Stomach smooth muscle (tissue), 2 donors: ENCODE measurements at regions not wholly inside any gene's neighbourhood (a gene's known extent, or its start where the extent isn't known, plus 50 kb on each side); places are given as distances from the start of the nearest gene placed in this dataset.

Experiments used
- H3K27ac ChIP-seq: one replicate; pipeline ENCODE4 v1.7.0; 2013; ENCODE audit warnings: mild to moderate bottlenecking, low read length, inconsistent platforms
- H3K27me3 ChIP-seq, 2 donors: one replicate each; pipeline ENCODE4 v1.7.0; 2013; ENCODE audit warnings: low read length in 2 of 2; ENCODE audit not compliant: insufficient read depth in 2 of 2, control insufficient read depth in 1 of 2
- H3K36me3 ChIP-seq, 2 donors: one replicate each; pipeline ENCODE4 v1.7.0; 2013; ENCODE audit warnings: low read length in 2 of 2; ENCODE audit not compliant: control insufficient read depth in 2 of 2, insufficient read depth in 2 of 2
- H3K4me1 ChIP-seq: one replicate; pipeline ENCODE4 v1.7.0; 2013; ENCODE audit warnings: low read length; ENCODE audit not compliant: control insufficient read depth, insufficient read depth
- H3K4me3 ChIP-seq, 2 donors: one replicate each; pipeline ENCODE4 v1.7.0; 2013; ENCODE audit warnings: low read length in 2 of 2
- H3K9ac ChIP-seq, 2 donors: one replicate each; pipeline ENCODE4 v1.7.0; 2013; ENCODE audit warnings: low read length in 2 of 2, mild to moderate bottlenecking in 1 of 2
- H3K9me3 ChIP-seq, 2 donors: one replicate each; pipeline ENCODE4 v1.7.0; 2013; ENCODE audit warnings: low read length in 2 of 2; ENCODE audit not compliant: control insufficient read depth in 2 of 2
- donor health status: healthy.
- donor health status: Pancreatic carcinoma.

- Histone ChIP-seq H3K36me3 (no peaks in the 10 kb centered on the region), H3K27me3 (no peaks in the 10 kb centered on the region), H3K9me3 (no peaks in the 10 kb centered on the region)
Observed at GRCh38 chr4:56209767-56210166, 177.5 kb downstream of the AASDH start.

GRCh38 chr4:56208103-56208502 is 179.2 kb downstream of the AASDH start:
- H3K36me3 ChIP-seq, result no peaks in the 10 kb centered on the region

More at GRCh38 chr4:56209767-56210166, 177.5 kb downstream of the AASDH start:
- no peak overlapping the region for H3K4me3 ChIP-seq
- no peak overlapping the region for H3K9ac ChIP-seq
- H3K4me1 ChIP-seq, result no peaks in the 10 kb centered on the region
- H3K27ac ChIP-seq, result no peak overlapping the region

GRCh38 chr4:56206258-56206657 is 181.0 kb downstream of the AASDH start:
- Histone ChIP-seq H3K9me3 (no peaks in the 10 kb centered on the region), H3K4me1 (no peaks in the 10 kb centered on the region), H3K9ac (no peak overlapping the region), H3K27ac (no peak overlapping the region), H3K4me3 (no peak overlapping the region), H3K36me3 (no peaks in the 10 kb centered on the region), H3K27me3 (no peaks in the 10 kb centered on the region)

More at GRCh38 chr4:56208103-56208502, 179.2 kb downstream of the AASDH start:
- Histone ChIP-seq H3K9ac (no peak overlapping the region), H3K27ac (no peak overlapping the region), H3K9me3 (no peaks in the 10 kb centered on the region), H3K27me3 (no peaks in the 10 kb centered on the region), H3K4me1 (no peaks in the 10 kb centered on the region), H3K4me3 (no peak overlapping the region)

- no peak overlapping the region for H3K27ac ChIP-seq
- H3K27me3 ChIP-seq, result no peaks in the 10 kb centered on the region
- H3K36me3 ChIP-seq, result no peaks in the 10 kb centered on the region
- H3K9ac ChIP-seq, result no peak overlapping the region
- no peak overlapping the region for H3K4me3 ChIP-seq
- H3K4me1 ChIP-seq, result no peaks in the 10 kb centered on the region
- H3K9me3 ChIP-seq, result no peaks in the 10 kb centered on the region
Observed at GRCh38 chr4:56200275-56200674, 187.0 kb downstream of the AASDH start.

GRCh38 chr4:56198265-56198664 is 189.0 kb downstream of the AASDH start:
- Histone ChIP-seq H3K4me3 (no peak overlapping the region), H3K9ac (no peak overlapping the region), H3K27me3 (no peaks in the 10 kb centered on the region)

GRCh38 chr4:56197387-56197786 is 189.9 kb downstream of the AASDH start:
- no peak overlapping the region for H3K4me3 ChIP-seq
- H3K9me3 ChIP-seq, result no peaks in the 10 kb centered on the region
- no peak overlapping the region for H3K9ac ChIP-seq
- no peaks in the 10 kb centered on the region for H3K27me3 ChIP-seq
- peaks cover 3% of the 10 kb centered on the region for H3K4me1 ChIP-seq
- no peaks in the 10 kb centered on the region for H3K36me3 ChIP-seq
- no peak overlapping the region for H3K27ac ChIP-seq

More at GRCh38 chr4:56198265-56198664, 189.0 kb downstream of the AASDH start:
- Histone ChIP-seq H3K27ac (no peak overlapping the region), H3K9me3 (no peaks in the 10 kb centered on the region), H3K36me3 (no peaks in the 10 kb centered on the region), H3K4me1 (peaks cover 3% of the 10 kb centered on the region)

GRCh38 chr4:56195025-56195424 is 192.3 kb downstream of the AASDH start:
- H3K36me3 ChIP-seq, result no peaks in the 10 kb centered on the region
- no peaks in the 10 kb centered on the region for H3K9me3 ChIP-seq

GRCh38 chr4:56191534-56191933 is 195.8 kb downstream of the AASDH start:
- no peak overlapping the region for H3K27ac ChIP-seq
- no peaks in the 10 kb centered on the region for H3K9me3 ChIP-seq

More at GRCh38 chr4:56195025-56195424, 192.3 kb downstream of the AASDH start:
- H3K4me3 ChIP-seq, result peak overlapping the region in 1 of 2 donors; percentile 22
- no peak overlapping the region for H3K27ac ChIP-seq
- no peak overlapping the region for H3K9ac ChIP-seq
- H3K4me1 ChIP-seq, result peaks cover 3% of the 10 kb centered on the region
- no peaks in the 10 kb centered on the region for H3K27me3 ChIP-seq

GRCh38 chr4:56187688-56188087 is 199.6 kb downstream of the AASDH start:
- Histone ChIP-seq H3K4me1 (no peaks in the 10 kb centered on the region), H3K27ac (no peak overlapping the region), H3K9ac (no peak overlapping the region), H3K9me3 (no peaks in the 10 kb centered on the region), H3K36me3 (no peaks in the 10 kb centered on the region), H3K4me3 (no peak overlapping the region), H3K27me3 (no peaks in the 10 kb centered on the region)

More at GRCh38 chr4:56191534-56191933, 195.8 kb downstream of the AASDH start:
- H3K4me1 ChIP-seq, result peaks cover 3% of the 10 kb centered on the region
- H3K36me3 ChIP-seq, result no peaks in the 10 kb centered on the region
- H3K27me3 ChIP-seq, result no peaks in the 10 kb centered on the region
- no peak overlapping the region for H3K4me3 ChIP-seq
- no peak overlapping the region for H3K9ac ChIP-seq

- no peaks in the 10 kb centered on the region for H3K27me3 ChIP-seq
- no peaks in the 10 kb centered on the region for H3K9me3 ChIP-seq
- H3K27ac ChIP-seq, result no peak overlapping the region
- H3K9ac ChIP-seq, result no peak overlapping the region
- no peak overlapping the region for H3K4me3 ChIP-seq
- no peaks in the 10 kb centered on the region for H3K4me1 ChIP-seq
- no peaks in the 10 kb centered on the region for H3K36me3 ChIP-seq
Observed at GRCh38 chr4:56186808-56187523, 200.3 kb downstream of the AASDH start.

- no peaks in the 10 kb centered on the region for H3K9me3 ChIP-seq
- H3K4me1 ChIP-seq, result no peaks in the 10 kb centered on the region
- H3K27ac ChIP-seq, result no peak overlapping the region
- no peaks in the 10 kb centered on the region for H3K27me3 ChIP-seq
- no peak overlapping the region for H3K4me3 ChIP-seq
- no peaks in the 10 kb centered on the region for H3K36me3 ChIP-seq
- no peak overlapping the region for H3K9ac ChIP-seq
Observed at GRCh38 chr4:56185901-56186300, 201.4 kb downstream of the AASDH start.
